ENCODE measurements at regions not wholly inside any gene's neighbourhood (a gene's known extent, or its start where the extent isn't known, plus 50 kb on each side); places are given as distances from the start of the nearest gene placed in this dataset.

GRCh38 chr2:228652366-228652765 is 470.9 kb upstream of the SPHKAP start:
- DNase-seq (ENCODE audit: low read depth): peak; percentile 75

- DNase-seq (ENCODE audit: low read depth): no peak
These were observed 468.4 kb upstream of the SPHKAP start for GRCh38 chr2:228649876-228650275.

- DNase-seq (ENCODE audit: low read depth): no peak
These were observed 468.0 kb upstream of the SPHKAP start for GRCh38 chr2:228649447-228649846.

- no peak for DNase-seq (ENCODE audit: low read depth)
These were observed 467.1 kb upstream of the SPHKAP start for GRCh38 chr2:228648541-228648940.

- DNase-seq (ENCODE audit: low read depth): peak; percentile 75
These were observed 464.6 kb upstream of the SPHKAP start for GRCh38 chr2:228646061-228646460.

GRCh38 chr2:228644199-228644598 is 462.7 kb upstream of the SPHKAP start:
- no peak for DNase-seq (ENCODE audit: low read depth)

GRCh38 chr2:228642861-228643260 is 461.4 kb upstream of the SPHKAP start:
- DNase-seq (ENCODE audit: low read depth): no peak

- DNase-seq (ENCODE audit: low read depth): no peak
These were observed 449.3 kb upstream of the SPHKAP start for GRCh38 chr2:228630786-228631185.

- DNase-seq (ENCODE audit: low read depth): no peak
These were observed 447.8 kb upstream of the SPHKAP start for GRCh38 chr2:228629251-228629650.

- no peak for DNase-seq (ENCODE audit: low read depth)
These were observed 447.2 kb upstream of the SPHKAP start for GRCh38 chr2:228628682-228629081.

GRCh38 chr2:228627510-228627909 is 446.0 kb upstream of the SPHKAP start:
- DNase-seq (ENCODE audit: low read depth): no peak

- no peak for DNase-seq (ENCODE audit: low read depth)
These were observed 444.0 kb upstream of the SPHKAP start for GRCh38 chr2:228625481-228625880.

GRCh38 chr2:228624733-228625132 is 443.2 kb upstream of the SPHKAP start:
- no peak for DNase-seq (ENCODE audit: low read depth)

GRCh38 chr2:228615496-228615895 is 434.0 kb upstream of the SPHKAP start:
- peak; percentile 47 for DNase-seq (ENCODE audit: low read depth)

- DNase-seq (ENCODE audit: low read depth): no peak
These were observed 433.3 kb upstream of the SPHKAP start for GRCh38 chr2:228614741-228615140.

- DNase-seq (ENCODE audit: low read depth): peak; percentile 98
These were observed 431.8 kb upstream of the SPHKAP start for GRCh38 chr2:228613133-228613850.

- no peak for DNase-seq (ENCODE audit: low read depth)
These were observed 429.7 kb upstream of the SPHKAP start for GRCh38 chr2:228611171-228611570.

- peak; percentile 50 for DNase-seq (ENCODE audit: low read depth)
These were observed 420.8 kb upstream of the SPHKAP start for GRCh38 chr2:228602288-228602687.

GRCh38 chr2:228600265-228600664 is 418.8 kb upstream of the SPHKAP start:
- peak; percentile 94 for DNase-seq (ENCODE audit: low read depth)

GRCh38 chr2:228599781-228600180 is 418.3 kb upstream of the SPHKAP start:
- DNase-seq (ENCODE audit: low read depth): peak; percentile 13

GRCh38 chr2:228599297-228599696 is 417.8 kb upstream of the SPHKAP start:
- DNase-seq (ENCODE audit: low read depth): no peak

- no peak for DNase-seq (ENCODE audit: low read depth)
These were observed 415.5 kb upstream of the SPHKAP start for GRCh38 chr2:228597032-228597431.

GRCh38 chr2:228594012-228594411 is 412.5 kb upstream of the SPHKAP start:
- DNase-seq (ENCODE audit: low read depth): no peak

GRCh38 chr2:228592925-228593324 is 411.4 kb upstream of the SPHKAP start:
- no peak for DNase-seq (ENCODE audit: low read depth)
